Left cardiac atrium (tissue), 4 donors: ENCODE measurements at regions not wholly inside any gene's neighbourhood (a gene's known extent, or its start where the extent isn't known, plus 50 kb on each side); places are given as distances from the start of the nearest gene placed in this dataset.
"Not testable (repeated sequence)": the region's sequence is repeated elsewhere in the genome, so short reads cannot be mapped to it uniquely, and the experiment has no call there.

Experiments used
- ATAC-seq, 2 donors: fragments of 200-7000 bp; cut with Tn5 transposase; one replicate each; pipeline ENCODE4 v1.9.1; 2020; ENCODE audit warnings: mild to moderate bottlenecking in 2 of 2, moderate library complexity in 2 of 2
- DNase-seq: peaks from one replicate; pipeline ENCODE4 v3.0.0-alpha.2; 2020
- intact Hi-C, 2 donors: fragments of 100-400 bp; cut with DNase I; formaldehyde crosslinking; loops; one replicate each; pipeline versions ENCODE4 v1.14.1 to v1.15.1; 2022 to 2023
- donor health status: DM: no; HTN: yes; CAD: no.
- donor health status: DM: no; HTN: yes; CAD: no; lungs with severe emphysema.
- donor health status: DM: yes; HTN: yes; CAD: no.
- donor health status: Dilated cardiomyopathy.

DNA sequence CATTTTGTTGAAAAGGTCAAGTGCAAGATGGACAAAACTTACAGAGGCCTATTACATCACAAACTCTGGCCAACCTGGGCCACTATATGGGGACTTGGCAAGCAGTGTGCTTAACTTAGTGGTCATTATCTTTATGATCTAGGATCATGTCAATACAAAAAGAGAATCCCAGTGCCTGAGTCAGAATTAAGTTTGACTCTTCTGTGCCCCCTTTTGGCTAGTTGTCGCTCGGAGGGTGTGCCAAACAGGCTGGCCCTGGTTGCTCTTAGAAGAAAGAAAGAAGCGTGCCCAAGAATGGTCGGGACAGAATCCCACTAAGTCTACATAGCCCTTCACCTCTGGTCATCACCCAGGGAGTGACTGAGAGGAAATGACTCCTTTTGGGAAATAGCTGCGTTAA lies 100.1 kb downstream of the EIF4E start:
- intact Hi-C loops = no loop called here
- DNase-seq (no peak), ATAC-seq (no peak)

DNA sequence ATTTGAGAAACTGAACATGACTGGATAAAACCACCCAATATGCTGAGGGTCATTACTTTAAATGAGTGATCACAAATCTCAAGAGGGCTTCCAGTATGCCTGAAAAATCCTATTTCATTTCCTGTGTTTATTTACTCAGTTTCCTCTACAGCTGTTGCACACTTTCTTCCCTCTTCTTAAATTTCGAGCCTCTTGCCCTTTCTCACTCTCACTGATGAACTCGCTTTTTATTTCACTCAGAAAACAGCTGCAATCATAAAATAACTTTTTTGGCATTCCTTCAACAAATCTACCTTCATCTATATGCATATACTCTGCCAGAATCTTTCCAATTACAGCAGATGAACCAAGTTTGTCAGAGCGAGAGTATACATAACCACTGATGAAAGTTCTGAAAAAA lies 101.3 kb downstream of the EIF4E start:
- intact Hi-C loops = no loop called here
- DNase-seq = no peak
- no peak for ATAC-seq

DNA sequence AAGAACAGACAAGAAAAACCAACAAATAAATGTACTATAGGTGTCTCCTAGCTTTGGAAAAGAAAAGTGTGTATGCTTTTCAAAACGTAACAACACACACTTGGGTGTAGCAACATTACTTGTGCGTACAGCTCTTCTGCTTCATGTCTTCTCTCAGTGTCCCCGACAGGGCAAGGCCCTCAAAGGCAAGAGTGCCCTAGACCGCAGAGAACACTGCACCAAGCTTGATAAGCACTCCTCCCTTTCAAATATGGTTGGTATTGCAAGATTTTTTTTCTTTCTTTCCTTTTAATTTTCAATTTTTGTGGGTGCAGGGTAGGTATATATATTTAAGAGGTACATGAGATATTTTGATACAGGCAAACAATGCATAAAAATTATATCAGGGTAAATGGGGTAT lies 106.8 kb downstream of the EIF4E start:
- DNase-seq (no peak), ATAC-seq (no peak)
- intact Hi-C loops = no loop called here

- DNase-seq, ATAC-seq, intact Hi-C loops: not testable (repeated sequence)
Observed at GRCh38 chr4:98818116-98818515, 110.8 kb downstream of the EIF4E start.

DNA sequence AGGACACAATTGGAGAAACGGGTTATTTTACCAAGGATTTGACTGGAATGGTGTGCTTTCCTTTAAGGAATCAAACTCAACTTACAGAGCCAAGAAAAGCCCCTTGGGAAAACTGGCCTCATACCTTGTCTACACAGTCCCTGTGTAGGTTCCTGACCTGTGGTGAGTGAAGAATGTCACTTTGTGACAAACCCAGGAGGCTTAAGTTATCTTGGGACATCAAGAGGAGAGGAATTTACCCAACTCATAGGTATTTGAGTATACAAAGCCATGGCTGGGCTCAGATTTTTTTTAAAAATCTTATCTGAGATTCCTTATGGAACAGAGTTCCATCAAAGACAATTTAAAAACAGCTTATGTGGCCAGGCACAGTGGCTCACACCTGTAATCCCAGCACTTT lies 112.1 kb downstream of the EIF4E start:
- no peak for ATAC-seq
- no peak for DNase-seq
- intact Hi-C loops = no loop called here

DNA sequence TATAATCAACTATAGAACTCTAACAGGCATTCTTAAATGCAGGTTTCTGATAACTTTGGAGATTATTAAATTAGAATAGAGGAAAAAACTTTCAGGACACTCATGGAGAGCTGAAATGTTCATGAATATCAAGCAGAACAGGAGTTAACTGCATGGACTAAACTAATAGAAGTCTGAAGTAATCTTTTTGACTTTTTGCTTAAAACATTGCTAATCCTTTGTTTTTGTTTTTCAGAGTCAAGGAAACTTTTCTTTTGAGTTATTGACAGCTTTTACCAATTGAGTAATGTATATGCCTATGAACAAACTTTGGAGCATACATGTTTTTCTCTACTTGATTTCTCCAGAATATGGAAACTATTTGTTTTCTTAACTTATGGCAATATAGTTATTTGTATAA lies 112.5 kb downstream of the EIF4E start:
- DNase-seq (no peak), ATAC-seq (no peak)
- intact Hi-C loops = no loop called here

- ATAC-seq = no peak
- no peak for DNase-seq
- intact Hi-C loops = no loop called here
Observed at GRCh38 chr4:98804403-98804802, 124.5 kb downstream of the EIF4E start.

DNA sequence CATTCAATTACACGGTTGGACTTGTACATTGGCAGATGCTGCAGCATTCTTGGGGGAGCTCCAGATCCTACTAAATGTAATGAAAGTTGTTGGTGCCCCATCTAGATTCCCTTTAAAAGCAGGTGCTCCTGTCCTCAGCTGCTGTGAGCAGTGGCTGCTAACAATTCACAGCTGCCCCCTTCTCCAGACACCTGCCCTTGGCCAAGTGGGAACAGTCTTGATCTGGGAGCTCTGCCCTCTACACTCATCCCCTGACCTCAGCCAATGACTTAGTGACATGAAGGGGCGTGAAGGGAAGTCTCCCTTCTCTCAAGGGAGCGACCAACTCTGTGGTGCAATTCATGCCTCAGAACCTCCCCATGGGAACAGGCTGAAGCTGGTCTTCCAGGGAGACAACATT lies 125.7 kb downstream of the EIF4E start:
- intact Hi-C loops = no loop called here
- peak; percentile 39 to 77 for ATAC-seq
- no peak for DNase-seq

- DNase-seq (no peak), ATAC-seq (peak; percentile 14 to 52)
- intact Hi-C loops = no loop called here
Observed at GRCh38 chr4:98802770-98803198, 126.1 kb downstream of the EIF4E start.

DNA sequence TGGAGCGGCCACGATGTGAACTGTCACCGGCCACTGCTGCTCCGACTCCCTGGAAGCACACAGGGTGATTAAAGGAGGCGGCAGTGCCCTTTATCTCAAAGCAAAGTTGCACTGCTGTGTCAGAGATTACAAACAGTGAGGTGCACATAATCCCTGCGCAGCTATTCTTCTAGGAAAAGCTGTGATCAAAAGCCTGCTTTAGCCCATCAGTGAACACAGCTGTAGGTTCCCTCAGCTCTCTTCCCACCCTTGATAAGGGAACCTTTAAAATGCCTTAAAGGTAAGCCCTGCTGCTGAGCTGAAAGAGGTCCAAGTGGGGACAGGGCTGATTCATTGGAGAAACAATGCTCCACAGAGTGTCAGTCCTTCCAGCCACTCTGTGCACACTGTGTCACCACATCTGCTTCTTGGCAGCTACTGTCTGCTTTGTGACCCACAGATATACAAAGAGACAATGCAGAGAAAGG lies 127.6 kb downstream of the EIF4E start:
- intact Hi-C loops = no loop called here
- DNase-seq = no peak
- peak in 1 of 2 donors; percentile 73 for ATAC-seq

GRCh38 chr4:98796991-98797390 lies 131.9 kb downstream of the EIF4E start:
- DNase-seq (no peak), ATAC-seq (no peak)
- intact Hi-C loops = no loop called here

DNA sequence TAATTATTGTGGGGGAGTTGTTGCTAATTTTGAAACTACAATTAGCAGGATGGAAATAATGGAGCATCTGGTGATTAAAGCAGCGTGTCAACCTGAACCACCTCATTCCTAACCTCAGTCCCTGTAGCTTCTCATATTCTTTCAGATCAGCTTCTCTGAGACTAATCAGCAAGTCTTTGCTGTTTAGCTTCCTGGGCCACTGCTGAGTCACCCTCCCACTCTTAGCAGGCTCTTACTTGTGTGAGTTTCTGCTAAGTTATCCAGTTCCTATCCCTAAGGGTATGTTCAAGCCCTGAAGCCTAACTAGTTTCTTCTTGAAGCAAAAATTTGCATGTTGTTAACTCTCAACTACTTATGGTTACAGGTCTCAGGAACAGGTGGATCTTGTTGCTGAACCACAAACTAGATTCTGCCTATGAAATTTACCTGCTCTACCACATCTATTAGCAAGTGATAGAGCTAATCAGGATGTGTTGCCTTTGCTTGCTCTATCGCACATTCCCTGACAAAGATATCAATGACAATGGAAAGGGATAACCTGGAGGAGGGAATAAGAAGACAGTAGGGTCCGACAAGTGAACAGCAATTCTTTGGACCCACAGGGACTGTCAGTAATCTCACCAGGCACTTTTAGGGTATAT lies 134.2 kb downstream of the EIF4E start:
- intact Hi-C loops = no loop called here
- DNase-seq (no peak), ATAC-seq (no peak)

DNA sequence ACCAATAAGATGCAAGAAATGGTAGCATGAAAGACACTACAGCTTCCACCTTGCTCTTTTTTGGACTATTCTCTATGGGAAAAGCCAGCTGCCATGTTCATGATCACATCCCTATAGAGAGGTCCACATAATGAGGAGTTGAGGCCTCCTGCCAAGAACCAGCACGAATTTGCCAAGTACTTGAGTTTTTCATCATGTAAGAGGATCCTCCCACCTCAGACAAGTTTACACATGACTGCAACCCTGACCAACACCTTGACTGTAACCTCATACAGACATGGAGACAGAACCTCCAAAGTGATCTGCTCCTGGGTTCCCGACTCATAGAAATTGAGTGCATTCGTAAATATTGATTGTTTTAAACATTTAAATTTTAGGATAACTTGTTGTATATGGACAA lies 135.2 kb upstream of the TSPAN5 start:
- intact Hi-C loops = no loop called here
- no peak for ATAC-seq
- no peak for DNase-seq

GRCh38 chr4:98786866-98787265 lies 128.5 kb upstream of the TSPAN5 start:
- DNase-seq = no peak
- intact Hi-C loops = no loop called here
- ATAC-seq = no peak

- ATAC-seq = no peak
- intact Hi-C loops = no loop called here
Observed at GRCh38 chr4:98784947-98785706, 126.7 kb upstream of the TSPAN5 start.

DNA sequence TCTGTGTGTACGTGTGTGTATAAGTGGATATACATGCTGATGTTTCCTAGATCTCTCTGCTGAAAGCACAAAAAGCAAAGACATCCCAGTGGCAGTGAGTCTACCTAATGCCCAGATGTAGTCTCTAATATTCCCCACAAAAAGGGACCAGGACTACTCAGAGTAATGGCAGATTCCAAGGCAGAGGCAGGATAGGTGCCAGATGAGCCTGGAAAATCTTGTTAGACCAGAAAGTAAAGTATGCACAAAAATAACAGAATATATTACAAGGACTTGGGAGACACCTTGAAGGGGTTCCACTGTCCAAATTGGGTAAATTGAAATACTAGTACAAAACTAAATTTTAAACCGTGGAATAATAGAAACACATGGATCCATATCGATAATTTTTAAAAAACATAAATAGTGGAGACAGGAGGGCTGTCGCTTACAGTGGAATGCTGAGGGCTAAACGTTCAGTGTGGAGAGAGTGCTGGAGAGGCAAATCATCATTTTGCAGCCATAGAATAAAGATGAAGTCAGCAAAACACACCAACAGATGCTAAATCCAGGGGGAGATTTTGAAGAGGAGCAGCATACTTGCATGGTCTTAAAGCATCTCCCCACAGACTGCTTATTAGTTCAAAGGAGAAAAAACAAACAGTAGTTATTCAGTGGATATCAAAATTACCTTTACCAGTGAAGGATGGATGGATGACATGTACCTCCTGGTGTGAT lies 123.4 kb upstream of the TSPAN5 start:
- DNase-seq = no peak
- ATAC-seq = no peak
- intact Hi-C loops = no loop called here

More at GRCh38 chr4:98784947-98785706, 126.7 kb upstream of the TSPAN5 start:
- DNase-seq = no peak

GRCh38 chr4:98780926-98781325 lies 122.5 kb upstream of the TSPAN5 start:
- intact Hi-C loops = no loop called here
- ATAC-seq = no peak
- no peak for DNase-seq

DNA sequence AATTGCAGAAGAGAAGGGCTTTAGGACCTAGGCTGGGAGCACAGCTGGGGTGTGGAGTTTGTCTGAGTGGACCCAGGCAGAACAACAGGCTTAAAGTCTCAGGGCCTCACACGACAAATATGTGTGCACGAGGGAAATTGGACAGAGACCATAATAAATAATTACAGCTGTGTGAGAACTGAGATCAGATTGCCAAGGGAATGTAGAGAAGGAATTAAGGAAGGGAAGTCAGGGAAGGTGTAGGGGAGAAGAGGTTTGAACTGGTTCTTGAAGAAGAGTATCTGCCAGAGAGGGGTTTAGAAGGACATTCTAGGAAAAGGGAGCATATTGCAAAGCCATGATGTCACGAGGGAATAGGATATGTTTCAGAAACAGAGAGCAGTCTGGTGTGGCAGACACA lies 120.7 kb upstream of the TSPAN5 start:
- no peak for ATAC-seq
- DNase-seq = no peak
- intact Hi-C loops = no loop called here

- intact Hi-C loops = no loop called here
- ATAC-seq = peak in 1 of 2 donors; percentile 64
- DNase-seq = no peak
Observed at GRCh38 chr4:98778206-98778605, 119.8 kb upstream of the TSPAN5 start.

DNA sequence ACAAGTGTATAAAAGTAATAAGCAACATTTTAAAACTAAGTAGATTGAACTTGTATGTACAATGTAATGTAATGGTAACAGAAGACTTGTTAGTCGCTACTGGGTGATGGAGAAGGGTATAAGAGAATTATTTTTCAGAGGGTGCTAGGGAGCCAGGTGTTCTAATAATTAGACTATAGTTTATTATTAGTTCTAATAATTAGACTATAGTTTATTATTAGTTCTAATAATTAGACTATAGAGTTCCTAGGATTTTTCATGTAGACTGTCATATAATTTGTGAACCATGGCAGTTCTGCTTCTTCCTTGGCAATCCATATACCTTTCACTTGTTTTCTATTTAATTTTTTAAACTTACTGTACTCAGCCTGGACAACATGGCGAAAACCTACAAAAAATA lies 117.3 kb upstream of the TSPAN5 start:
- ATAC-seq = no peak
- no peak for DNase-seq
- intact Hi-C loops = no loop called here
